GM12892 (cell line): ENCODE measurements at regions not wholly inside any gene's neighbourhood (a gene's known extent, or its start where the extent isn't known, plus 50 kb on each side); places are given as distances from the start of the nearest gene placed in this dataset.

Experiments used
- POLR2A ChIP-seq: IDR thresholded peaks from 2 replicates; pipeline ENCODE4 v1.6.1; 2011; ENCODE audit warnings: low read depth, low read length, control low read depth
- POLR2AphosphoS5 ChIP-seq: IDR thresholded peaks from 2 replicates; pipeline ENCODE4 v1.6.1; 2011; ENCODE audit warnings: low read depth, low read length, control low read depth

- TF ChIP-seq POLR2A (no peak), POLR2AphosphoS5 (no peak)
These were observed 135.3 kb downstream of the NDUFA12 start for GRCh38 chr12:94868161-94868560.
